ENCODE measurements at regions not wholly inside any gene's neighbourhood (a gene's known extent, or its start where the extent isn't known, plus 50 kb on each side); places are given as distances from the start of the nearest gene placed in this dataset.
"Not testable (repeated sequence)": the region's sequence is repeated elsewhere in the genome, so short reads cannot be mapped to it uniquely, and the experiment has no call there.

DNA sequence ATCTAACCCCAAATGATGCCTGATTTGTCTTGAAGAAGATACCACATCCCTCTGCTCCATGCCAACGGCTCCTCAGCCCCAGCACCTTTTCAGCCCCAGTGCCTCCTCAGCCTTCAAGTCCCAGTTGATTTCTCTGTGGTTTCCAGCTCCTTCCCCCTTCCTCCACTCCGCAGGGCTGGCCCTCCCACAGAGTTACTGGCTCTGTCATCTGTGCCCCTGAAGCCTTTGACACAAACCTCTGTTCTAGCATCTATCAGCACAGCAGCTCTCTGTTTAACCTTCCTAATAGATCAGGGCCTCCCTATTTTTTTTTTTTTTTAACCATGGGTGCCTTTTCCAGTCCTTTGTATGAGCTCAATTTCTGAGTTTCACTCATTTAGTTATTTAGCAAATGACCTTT, 201.3 kb upstream of the CXCR4 start:
- WGBS (ENCODE audit: insufficient coverage), result 0% methylated on average over 2 of the region's 2 CpGs
- H3K27ac Mint-ChIP-seq, result peak overlapping the region in 3 of 7 donors; percentile 20 to 73 (median 67)
- intact Hi-C loops (cut with micrococcal nuclease), result no loop called here

DNA sequence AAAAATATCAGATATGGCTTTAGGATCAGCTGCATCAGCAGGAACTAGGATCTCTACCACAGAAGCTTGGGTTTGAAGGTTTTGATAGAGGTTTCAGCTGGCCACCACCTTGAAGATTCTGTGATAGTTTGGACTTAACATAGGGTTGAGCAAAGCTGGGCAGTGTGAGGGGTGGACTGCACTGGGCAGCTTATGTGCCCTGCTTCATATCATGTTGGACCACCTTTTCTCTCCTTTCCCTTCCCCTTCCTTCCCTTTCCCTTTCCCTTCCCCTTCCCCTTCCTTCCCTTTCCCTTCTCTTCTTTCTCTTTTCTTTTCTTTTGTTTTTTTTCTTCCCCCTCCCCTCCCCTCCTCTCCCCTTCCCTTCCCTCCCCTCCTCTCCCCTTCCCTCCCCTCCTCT, 196.3 kb upstream of the CXCR4 start:
- Histone ChIP-seq H3K27ac (ENCODE audit: low read depth in 1 of 2, low read length in 2 of 2) (no peak overlapping the region), H3K36me3 (replicated peaks in 1 of 2; ENCODE audit: control insufficient read depth in 1 of 2, insufficient read depth in 2 of 2, low read length in 2 of 2) (no peaks in the 10 kb centered on the region), H3K4me2 (replicated peaks; ENCODE audit: extremely low read depth, low read length, poor library complexity, severe bottlenecking) (no peak overlapping the region), H3K79me2 (ENCODE audit: insufficient read depth, low read length) (no peaks in the 10 kb centered on the region), H2AFZ (ENCODE audit: insufficient read depth, low read depth, low read length, poor library complexity, severe bottlenecking) (no peak overlapping the region), H3K4me1 (ENCODE audit: control insufficient read depth in 1 of 2, insufficient read depth in 2 of 2, low read length in 2 of 2) (peaks cover 8 to 11% of the 10 kb centered on the region in 2 donors), H3K27me3 (ENCODE audit: control insufficient read depth in 2 of 2, insufficient read depth in 2 of 2, low read length in 2 of 2) (no peaks in the 10 kb centered on the region), H4K20me1 (ENCODE audit: insufficient read depth, low read length) (no peaks in the 10 kb centered on the region), H3K4me3 (replicated peaks in 1 of 3; ENCODE audit: low read depth in 2 of 3, low read length in 3 of 3) (no peak overlapping the region), H3K9ac (ENCODE audit: insufficient read depth, low read length, poor library complexity, severe bottlenecking) (no peak overlapping the region), H3K9me3 (replicated peaks in 1 of 2; ENCODE audit: control insufficient read depth in 1 of 2, insufficient read depth in 1 of 2, low read length in 2 of 2) (no peaks in the 10 kb centered on the region)
- DNase-seq, result no peak
- intact Hi-C loops (cut with micrococcal nuclease), result no loop called here
- H3K4me1 Mint-ChIP-seq, result peaks cover 11% of the 10 kb centered on the region
- H3K9me3 Mint-ChIP-seq, result no peaks in the 10 kb centered on the region
- H3K4me3 Mint-ChIP-seq, result no peak overlapping the region
- no peak overlapping the region for H3K27ac Mint-ChIP-seq
- H3K27me3 Mint-ChIP-seq (ENCODE audit: low read depth in 3 of 3), result peaks cover 0 to 4% (median 1%) of the 10 kb centered on the region in 3 donors
- H3K36me3 Mint-ChIP-seq, result no peaks in the 10 kb centered on the region
- no peak for TF ChIP-seq CTCF (IDR thresholded peaks at IDR 0.05)

More for the DNA sequence above, 201.3 kb upstream of the CXCR4 start:
- Mint-ChIP-seq H3K4me1 (peaks cover 29% of the 10 kb centered on the region), H3K9me3 (peaks cover 0 to 2% (median 0%) of the 10 kb centered on the region in 7 donors), H3K36me3 (no peaks in the 10 kb centered on the region), H3K4me3 (no peak overlapping the region), H3K27me3 (ENCODE audit: low read depth in 3 of 3) (peaks cover 0 to 7% (median 2%) of the 10 kb centered on the region in 3 donors)
- Histone ChIP-seq H3K4me3 (replicated peaks in 1 of 3; ENCODE audit: low read depth in 2 of 3, low read length in 3 of 3) (no peak overlapping the region), H2AFZ (ENCODE audit: insufficient read depth, low read depth, low read length, poor library complexity, severe bottlenecking) (no peak overlapping the region), H3K9ac (ENCODE audit: insufficient read depth, low read length, poor library complexity, severe bottlenecking) (no peak overlapping the region), H3K4me2 (replicated peaks; ENCODE audit: extremely low read depth, low read length, poor library complexity, severe bottlenecking) (no peak overlapping the region), H3K27me3 (ENCODE audit: control insufficient read depth in 2 of 2, insufficient read depth in 2 of 2, low read length in 2 of 2) (no peaks in the 10 kb centered on the region), H4K20me1 (ENCODE audit: insufficient read depth, low read length) (no peaks in the 10 kb centered on the region), H3K36me3 (replicated peaks in 1 of 2; ENCODE audit: control insufficient read depth in 1 of 2, insufficient read depth in 2 of 2, low read length in 2 of 2) (no peaks in the 10 kb centered on the region), H3K79me2 (ENCODE audit: insufficient read depth, low read length) (no peaks in the 10 kb centered on the region), H3K4me1 (ENCODE audit: control insufficient read depth in 1 of 2, insufficient read depth in 2 of 2, low read length in 2 of 2) (peaks cover 26 to 30% of the 10 kb centered on the region in 2 donors), H3K27ac (ENCODE audit: low read depth in 1 of 2, low read length in 2 of 2) (no peak overlapping the region), H3K9me3 (replicated peaks in 1 of 2; ENCODE audit: control insufficient read depth in 1 of 2, insufficient read depth in 1 of 2, low read length in 2 of 2) (no peaks in the 10 kb centered on the region)
- TF ChIP-seq CTCF (IDR thresholded peaks at IDR 0.05), result no peak
- no peak for DNase-seq

DNA sequence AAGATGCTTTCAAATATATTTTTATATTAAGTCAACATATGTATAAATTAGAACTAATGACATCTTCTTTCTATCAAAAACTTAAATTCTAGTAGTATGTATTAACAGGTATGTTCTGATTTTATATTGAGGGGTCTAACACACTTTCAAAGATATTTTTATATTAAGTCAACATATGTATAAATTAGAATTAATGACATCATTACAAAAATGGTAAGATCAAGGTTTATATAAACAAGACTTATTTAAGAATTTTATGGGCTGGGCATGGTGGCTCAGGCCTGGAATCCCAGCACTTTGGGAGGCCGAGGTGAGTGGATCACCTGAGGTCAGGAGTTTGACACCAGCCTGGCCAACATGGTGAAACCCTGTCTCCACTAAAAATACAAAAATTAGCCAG, 194.6 kb upstream of the CXCR4 start:
- H2AFZ ChIP-seq (ENCODE audit: insufficient read depth, low read depth, low read length, poor library complexity, severe bottlenecking); DNase-seq; intact Hi-C loops (cut with micrococcal nuclease); H3K79me2 ChIP-seq (ENCODE audit: insufficient read depth, low read length); H3K36me3 Mint-ChIP-seq; H3K4me1 ChIP-seq (ENCODE audit: control insufficient read depth in 1 of 2, insufficient read depth in 2 of 2, low read length in 2 of 2); H3K27ac Mint-ChIP-seq; H3K9me3 Mint-ChIP-seq; H3K4me3 ChIP-seq (replicated peaks in 1 of 3; ENCODE audit: low read depth in 2 of 3, low read length in 3 of 3); H3K4me2 ChIP-seq (replicated peaks; ENCODE audit: extremely low read depth, low read length, poor library complexity, severe bottlenecking); H3K27ac ChIP-seq (ENCODE audit: low read depth in 1 of 2, low read length in 2 of 2); H3K27me3 ChIP-seq (ENCODE audit: control insufficient read depth in 2 of 2, insufficient read depth in 2 of 2, low read length in 2 of 2); H3K4me1 Mint-ChIP-seq; H4K20me1 ChIP-seq (ENCODE audit: insufficient read depth, low read length); H3K9me3 ChIP-seq (replicated peaks in 1 of 2; ENCODE audit: control insufficient read depth in 1 of 2, insufficient read depth in 1 of 2, low read length in 2 of 2); H3K36me3 ChIP-seq (replicated peaks in 1 of 2; ENCODE audit: control insufficient read depth in 1 of 2, insufficient read depth in 2 of 2, low read length in 2 of 2); H3K9ac ChIP-seq (ENCODE audit: insufficient read depth, low read length, poor library complexity, severe bottlenecking); H3K27me3 Mint-ChIP-seq (ENCODE audit: low read depth in 3 of 3); H3K4me3 Mint-ChIP-seq: not testable (repeated sequence)
- no CpG with 5 or more reads among the region's 1 CpG for WGBS (ENCODE audit: insufficient coverage)
